Prostate gland (tissue), 2 donors: ENCODE measurements at regions not wholly inside any gene's neighbourhood (a gene's known extent, or its start where the extent isn't known, plus 50 kb on each side); places are given as distances from the start of the nearest gene placed in this dataset.

Experiments
- DNase-seq: peaks from one replicate; pipeline ENCODE4 v3.0.0-alpha.2; 2019; ENCODE audit warnings: low spot score
- H3K27ac ChIP-seq, 2 donors: fragments of 200-600 bp; sonication (generic); 2 replicates each; pipeline ENCODE4 v1.5.1; 2017 to 2019
- H3K27me3 ChIP-seq: fragments of 200-600 bp; sonication (generic); replicated peaks from 2 replicates; pipeline ENCODE4 v1.5.1; 2019; ENCODE audit not compliant: insufficient read depth
- H3K36me3 ChIP-seq, 2 donors: fragments of 200-600 bp; sonication (generic); 1 replicate in 1 of 2; 2 replicates in 1 of 2; pipeline versions ENCODE4 v1.5.1 to v1.8.1; 2017 to 2019
- H3K4me1 ChIP-seq: fragments of 200-600 bp; sonication (generic); replicated peaks from 2 replicates; pipeline ENCODE4 v1.5.1; 2019
- H3K4me3 ChIP-seq, 2 donors: fragments of 200-600 bp; sonication (generic); 2 replicates each; pipeline ENCODE4 v1.5.1; 2017 to 2019
- H3K9me3 ChIP-seq: fragments of 200-600 bp; sonication (generic); 2 replicates; pipeline ENCODE4 v1.5.1; 2017
- POLR2A ChIP-seq: fragments of 450-650 bp; IDR thresholded peaks from one replicate; pipeline ENCODE4 v1.6.1; 2016; ENCODE audit warnings: antibody characterized with exemption, mild to moderate bottlenecking
- POLR2AphosphoS5 ChIP-seq: sonication (generic); formaldehyde crosslinking; IDR thresholded peaks from one replicate; pipeline ENCODE4 v1.6.1; 2017; ENCODE audit warnings: antibody characterized with exemption
- WGBS: methylation state at CpG from one replicate; pipeline ENCODE4 v1.1.5; 2018; 5-methylcytosine and 5-hydroxymethylcytosine counted together
- intact Hi-C: fragments of 100-400 bp; cut with DNase I; formaldehyde crosslinking; loops from one replicate; pipeline ENCODE4 v1.14.2; 2022
- TF ChIP-seq, protein P1 (sequence below), 4 experiments: fragments of 200-600 bp in 2 of 4; fragments of 450-650 bp in 2 of 4; sonication (generic) in 2 of 4; IDR thresholded peaks; 1 replicate in 3 of 4; 2 replicates in 1 of 4; pipeline ENCODE4 v1.5.1; 2016 to 2019; ENCODE audit warnings: antibody characterized with exemption in 4 of 4, mild to moderate bottlenecking in 2 of 4, moderate library complexity in 2 of 4

DNA sequence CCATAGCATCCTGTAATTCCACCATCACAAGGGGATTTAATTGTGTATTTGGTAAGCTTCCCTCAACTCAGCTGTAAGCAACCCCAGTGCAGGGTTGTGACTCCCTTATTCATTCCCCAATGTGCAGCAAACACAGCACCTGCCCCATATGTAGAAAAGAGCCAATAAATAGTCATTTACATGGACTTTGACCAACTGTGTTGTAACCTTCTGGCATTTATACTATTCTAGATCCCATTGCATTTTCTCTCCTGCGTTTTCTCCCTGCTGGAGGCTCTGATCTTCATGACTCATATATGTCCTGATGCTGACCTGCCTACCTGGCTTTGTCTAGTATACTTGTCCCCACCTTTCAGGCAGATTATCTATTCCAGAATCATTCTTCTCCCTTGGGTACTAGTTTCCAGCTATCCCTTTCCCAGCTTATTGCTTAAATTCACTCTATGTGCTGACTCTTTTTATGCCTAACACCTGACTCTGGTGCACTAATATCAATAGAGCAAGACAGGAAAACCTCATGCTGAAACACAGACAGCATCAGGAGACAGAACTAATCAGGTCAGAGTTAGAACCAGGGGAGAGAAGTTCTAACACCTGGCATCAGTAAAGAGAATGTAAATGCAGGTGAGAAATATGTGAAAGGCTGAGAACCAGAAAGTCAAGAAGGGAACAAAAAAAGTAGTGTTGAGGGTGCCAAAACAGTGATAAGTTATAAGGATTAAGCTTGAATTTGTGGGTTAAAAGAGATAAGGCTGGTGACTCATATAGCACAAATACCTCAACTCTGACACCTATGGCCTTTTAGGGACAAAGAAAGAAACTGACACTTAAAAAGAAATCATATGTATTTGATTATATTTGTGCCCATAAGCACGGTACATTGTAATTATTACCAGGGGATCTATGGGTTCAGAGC lies 402.7 kb downstream of the IPMK start:
- TF ChIP-seq, protein P1, sequence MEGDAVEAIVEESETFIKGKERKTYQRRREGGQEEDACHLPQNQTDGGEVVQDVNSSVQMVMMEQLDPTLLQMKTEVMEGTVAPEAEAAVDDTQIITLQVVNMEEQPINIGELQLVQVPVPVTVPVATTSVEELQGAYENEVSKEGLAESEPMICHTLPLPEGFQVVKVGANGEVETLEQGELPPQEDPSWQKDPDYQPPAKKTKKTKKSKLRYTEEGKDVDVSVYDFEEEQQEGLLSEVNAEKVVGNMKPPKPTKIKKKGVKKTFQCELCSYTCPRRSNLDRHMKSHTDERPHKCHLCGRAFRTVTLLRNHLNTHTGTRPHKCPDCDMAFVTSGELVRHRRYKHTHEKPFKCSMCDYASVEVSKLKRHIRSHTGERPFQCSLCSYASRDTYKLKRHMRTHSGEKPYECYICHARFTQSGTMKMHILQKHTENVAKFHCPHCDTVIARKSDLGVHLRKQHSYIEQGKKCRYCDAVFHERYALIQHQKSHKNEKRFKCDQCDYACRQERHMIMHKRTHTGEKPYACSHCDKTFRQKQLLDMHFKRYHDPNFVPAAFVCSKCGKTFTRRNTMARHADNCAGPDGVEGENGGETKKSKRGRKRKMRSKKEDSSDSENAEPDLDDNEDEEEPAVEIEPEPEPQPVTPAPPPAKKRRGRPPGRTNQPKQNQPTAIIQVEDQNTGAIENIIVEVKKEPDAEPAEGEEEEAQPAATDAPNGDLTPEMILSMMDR (IDR thresholded peaks at IDR 0.05) = no peak
- TF ChIP-seq POLR2AphosphoS5 (no peak), POLR2A (no peak)

GRCh38 chr10:57849691-57850357 lies 417.9 kb downstream of the IPMK start:
- Histone ChIP-seq H3K4me3 (no peak overlapping the region), H3K27me3 (no peaks in the 10 kb centered on the region), H3K9me3 (no peaks in the 10 kb centered on the region), H3K4me1 (no peaks in the 10 kb centered on the region), H3K27ac (no peak overlapping the region), H3K36me3 (no peaks in the 10 kb centered on the region)
- intact Hi-C loops = no loop called here
- DNase-seq = no peak
- TF ChIP-seq POLR2AphosphoS5 = no peak
- TF ChIP-seq, protein P1 (IDR thresholded peaks at IDR 0.05) = peak in 1 of 4 experiments; percentile 19
- WGBS = 24% methylated on average over 1 of the region's 1 CpG

More for the DNA sequence above, 402.7 kb downstream of the IPMK start:
- no peak for DNase-seq
- Histone ChIP-seq H3K36me3 (no peaks in the 10 kb centered on the region), H3K4me3 (no peak overlapping the region), H3K4me1 (no peaks in the 10 kb centered on the region), H3K27ac (no peak overlapping the region), H3K27me3 (no peaks in the 10 kb centered on the region), H3K9me3 (no peaks in the 10 kb centered on the region)
- intact Hi-C loops = no loop called here
- WGBS = 52% methylated on average over 2 of the region's 2 CpGs

DNA sequence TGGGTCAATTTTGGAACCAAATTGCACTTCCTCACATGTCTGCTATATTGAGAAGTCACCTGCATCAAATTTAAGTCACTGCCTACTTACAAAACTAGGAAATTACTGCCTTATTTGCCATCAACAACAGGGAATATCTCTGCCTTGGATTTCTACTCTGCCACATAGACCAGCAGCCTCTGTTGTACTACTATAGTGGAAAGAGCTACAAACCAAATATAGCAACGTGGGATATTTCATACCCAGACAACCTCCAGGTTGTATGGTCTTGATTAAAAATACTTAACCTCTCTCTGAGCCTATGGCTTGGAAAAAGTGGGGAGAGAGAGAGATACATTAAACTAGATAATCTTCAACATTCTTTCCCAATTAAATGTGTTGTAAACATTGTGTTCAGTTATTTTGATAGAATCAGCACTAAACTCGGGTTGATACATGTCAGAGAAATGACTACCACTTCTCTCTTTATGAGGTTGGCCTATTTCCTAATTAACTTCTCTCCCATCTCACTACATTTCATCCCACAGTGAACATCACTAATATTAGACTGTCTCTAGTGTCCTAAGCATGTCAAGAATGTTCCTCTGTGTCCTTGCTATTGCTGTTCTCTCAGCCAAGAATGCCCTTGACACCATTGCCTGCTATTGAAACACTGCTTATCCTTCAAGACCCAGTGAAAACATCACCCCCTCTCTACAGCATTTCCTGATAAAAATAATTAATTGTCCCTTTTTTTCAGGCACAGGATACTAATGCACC lies 421.2 kb downstream of the IPMK start:
- TF ChIP-seq POLR2A (no peak), POLR2AphosphoS5 (no peak)
- TF ChIP-seq, protein P1 (IDR thresholded peaks at IDR 0.05) = no peak
- Histone ChIP-seq H3K9me3 (no peaks in the 10 kb centered on the region), H3K4me1 (no peaks in the 10 kb centered on the region), H3K4me3 (no peak overlapping the region), H3K27me3 (no peaks in the 10 kb centered on the region), H3K36me3 (no peaks in the 10 kb centered on the region), H3K27ac (no peak overlapping the region)
- WGBS = 21% methylated on average over 2 of the region's 2 CpGs
- intact Hi-C loops = no loop called here
- DNase-seq = no peak

DNA sequence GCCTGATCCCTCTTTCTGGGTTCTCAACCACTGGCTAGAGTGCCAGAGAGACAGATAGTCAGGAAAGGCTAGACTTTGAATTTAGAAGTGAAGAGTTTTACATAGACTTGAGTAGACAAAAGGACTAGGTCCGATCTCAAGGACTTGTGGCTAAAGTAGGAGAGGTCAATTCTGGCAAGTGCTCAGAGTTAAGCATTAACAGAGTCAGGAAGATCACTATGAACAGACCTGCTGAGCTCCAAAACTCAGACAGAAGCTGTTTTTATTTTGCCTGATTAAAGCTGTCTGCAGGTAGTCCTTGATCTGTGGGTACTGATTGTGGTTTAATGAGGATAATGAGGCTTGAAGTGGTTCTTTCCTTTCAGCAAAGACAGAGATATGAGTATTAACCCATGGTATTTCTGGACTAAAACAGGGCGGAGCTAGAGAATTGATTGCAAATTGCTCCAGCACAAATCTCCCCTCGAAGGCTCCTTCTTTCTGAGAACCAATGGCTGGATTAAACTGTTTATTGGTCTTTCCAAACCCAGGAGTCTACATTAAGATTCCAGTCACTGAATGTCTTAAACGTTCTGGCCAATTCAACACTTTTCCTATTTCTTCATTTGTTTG lies 423.2 kb downstream of the IPMK start:
- Histone ChIP-seq H3K4me1 (no peaks in the 10 kb centered on the region), H3K9me3 (no peaks in the 10 kb centered on the region), H3K27ac (no peak overlapping the region), H3K36me3 (no peaks in the 10 kb centered on the region), H3K4me3 (no peak overlapping the region), H3K27me3 (no peaks in the 10 kb centered on the region)
- no peak for DNase-seq
- TF ChIP-seq, protein P1 (IDR thresholded peaks at IDR 0.05) = no peak
- TF ChIP-seq POLR2AphosphoS5 (no peak), POLR2A (no peak)
- intact Hi-C loops = no loop called here
- WGBS = 66% methylated on average over 4 of the region's 4 CpGs
